ENCODE measurements at regions not wholly inside any gene's neighbourhood (a gene's known extent, or its start where the extent isn't known, plus 50 kb on each side); places are given as distances from the start of the nearest gene placed in this dataset.
"Not testable (repeated sequence)": the region's sequence is repeated elsewhere in the genome, so short reads cannot be mapped to it uniquely, and the experiment has no call there.

DNA sequence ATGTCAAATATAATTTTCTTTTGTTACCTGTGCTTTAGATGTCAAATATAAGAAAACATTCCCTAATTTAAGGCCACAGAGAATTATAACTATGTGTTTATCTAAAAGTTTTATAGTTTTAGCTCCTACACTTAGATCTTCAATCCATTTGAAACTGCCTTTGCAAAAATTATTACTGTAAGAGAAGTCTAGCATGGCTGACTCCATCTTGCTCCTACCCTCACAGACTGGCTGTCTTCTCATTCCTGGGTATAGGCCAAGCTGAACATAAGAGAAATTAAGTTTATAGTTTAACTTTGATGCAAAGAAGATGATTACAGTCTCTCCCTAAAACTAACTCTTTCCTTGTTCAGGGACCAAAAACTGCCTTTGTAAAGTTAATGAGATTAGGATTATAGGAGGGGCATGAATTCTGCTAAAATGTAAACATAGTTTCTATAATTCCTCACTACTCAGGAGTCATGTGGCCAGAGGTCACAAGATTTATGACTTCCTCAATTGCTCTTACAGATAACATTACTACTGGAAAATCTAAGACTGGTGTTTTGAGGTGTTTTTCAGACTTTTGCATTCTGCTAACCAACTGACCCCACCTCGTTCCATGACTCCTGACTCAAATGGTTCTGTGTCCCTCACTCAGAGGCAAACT lies 184.0 kb downstream of the BCHE start:
- Histone ChIP-seq H3K4me1 (ENCODE audit: control insufficient read depth, insufficient read depth, low read length) (no peaks in the 10 kb centered on the region), H3K27me3 (replicated peaks in 1 of 2; ENCODE audit: control insufficient read depth in 2 of 2, insufficient read depth in 2 of 2, low read length in 1 of 2) (no peaks in the 10 kb centered on the region), H3K9me3 (replicated peaks; ENCODE audit: control insufficient read depth, insufficient read depth, low read length) (no peaks in the 10 kb centered on the region), H3K4me3 (no peak overlapping the region), H3K4me2 (ENCODE audit: control insufficient read depth, insufficient read depth) (no peak overlapping the region), H3K27ac (ENCODE audit: control insufficient read depth, insufficient read depth) (no peak overlapping the region), H3K36me3 (ENCODE audit: control insufficient read depth in 2 of 2, insufficient read depth in 2 of 2, low read length in 1 of 2) (no peaks in the 10 kb centered on the region), H3K9ac (ENCODE audit: control insufficient read depth, insufficient read depth, low read length) (no peak overlapping the region), H3K79me2 (ENCODE audit: control insufficient read depth, insufficient read depth, low read length) (no peaks in the 10 kb centered on the region), H4K20me1 (ENCODE audit: control insufficient read depth, insufficient read depth) (no peaks in the 10 kb centered on the region), H2AFZ (ENCODE audit: control insufficient read depth, low read depth, low read length) (no peak overlapping the region)
- no peak for DNase-seq (ENCODE audit: low read depth, low spot score)
- CTCF ChIA-PET, result no interaction called here
- FAIRE-seq, result no peak
- SMC1A ChIA-PET (ENCODE audit: uncharacterized antibody, unreplicated experiment), result interaction anchor here (1.9 kb wide), 1 partner anchor 17 kb away, joined by 9 read pairs; no protein-coding TSS in a partner anchor
- WGBS (ENCODE audit: insufficient coverage, insufficient replicate concordance, low lambda C conversion rate, missing lambda C conversion rate), result 0% methylated on average over 1 of the region's 1 CpG
- no TSS peak for BruUV-seq (replicated peaks)
- TF ChIP-seq, protein P1, sequence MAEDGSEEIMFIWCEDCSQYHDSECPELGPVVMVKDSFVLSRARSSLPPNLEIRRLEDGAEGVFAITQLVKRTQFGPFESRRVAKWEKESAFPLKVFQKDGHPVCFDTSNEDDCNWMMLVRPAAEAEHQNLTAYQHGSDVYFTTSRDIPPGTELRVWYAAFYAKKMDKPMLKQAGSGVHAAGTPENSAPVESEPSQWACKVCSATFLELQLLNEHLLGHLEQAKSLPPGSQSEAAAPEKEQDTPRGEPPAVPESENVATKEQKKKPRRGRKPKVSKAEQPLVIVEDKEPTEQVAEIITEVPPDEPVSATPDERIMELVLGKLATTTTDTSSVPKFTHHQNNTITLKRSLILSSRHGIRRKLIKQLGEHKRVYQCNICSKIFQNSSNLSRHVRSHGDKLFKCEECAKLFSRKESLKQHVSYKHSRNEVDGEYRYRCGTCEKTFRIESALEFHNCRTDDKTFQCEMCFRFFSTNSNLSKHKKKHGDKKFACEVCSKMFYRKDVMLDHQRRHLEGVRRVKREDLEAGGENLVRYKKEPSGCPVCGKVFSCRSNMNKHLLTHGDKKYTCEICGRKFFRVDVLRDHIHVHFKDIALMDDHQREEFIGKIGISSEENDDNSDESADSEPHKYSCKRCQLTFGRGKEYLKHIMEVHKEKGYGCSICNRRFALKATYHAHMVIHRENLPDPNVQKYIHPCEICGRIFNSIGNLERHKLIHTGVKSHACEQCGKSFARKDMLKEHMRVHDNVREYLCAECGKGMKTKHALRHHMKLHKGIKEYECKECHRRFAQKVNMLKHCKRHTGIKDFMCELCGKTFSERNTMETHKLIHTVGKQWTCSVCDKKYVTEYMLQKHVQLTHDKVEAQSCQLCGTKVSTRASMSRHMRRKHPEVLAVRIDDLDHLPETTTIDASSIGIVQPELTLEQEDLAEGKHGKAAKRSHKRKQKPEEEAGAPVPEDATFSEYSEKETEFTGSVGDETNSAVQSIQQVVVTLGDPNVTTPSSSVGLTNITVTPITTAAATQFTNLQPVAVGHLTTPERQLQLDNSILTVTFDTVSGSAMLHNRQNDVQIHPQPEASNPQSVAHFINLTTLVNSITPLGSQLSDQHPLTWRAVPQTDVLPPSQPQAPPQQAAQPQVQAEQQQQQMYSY (CRISPR knock-in tag; IDR thresholded peaks at IDR 0.05), result no peak
- TF ChIP-seq, protein P2, sequence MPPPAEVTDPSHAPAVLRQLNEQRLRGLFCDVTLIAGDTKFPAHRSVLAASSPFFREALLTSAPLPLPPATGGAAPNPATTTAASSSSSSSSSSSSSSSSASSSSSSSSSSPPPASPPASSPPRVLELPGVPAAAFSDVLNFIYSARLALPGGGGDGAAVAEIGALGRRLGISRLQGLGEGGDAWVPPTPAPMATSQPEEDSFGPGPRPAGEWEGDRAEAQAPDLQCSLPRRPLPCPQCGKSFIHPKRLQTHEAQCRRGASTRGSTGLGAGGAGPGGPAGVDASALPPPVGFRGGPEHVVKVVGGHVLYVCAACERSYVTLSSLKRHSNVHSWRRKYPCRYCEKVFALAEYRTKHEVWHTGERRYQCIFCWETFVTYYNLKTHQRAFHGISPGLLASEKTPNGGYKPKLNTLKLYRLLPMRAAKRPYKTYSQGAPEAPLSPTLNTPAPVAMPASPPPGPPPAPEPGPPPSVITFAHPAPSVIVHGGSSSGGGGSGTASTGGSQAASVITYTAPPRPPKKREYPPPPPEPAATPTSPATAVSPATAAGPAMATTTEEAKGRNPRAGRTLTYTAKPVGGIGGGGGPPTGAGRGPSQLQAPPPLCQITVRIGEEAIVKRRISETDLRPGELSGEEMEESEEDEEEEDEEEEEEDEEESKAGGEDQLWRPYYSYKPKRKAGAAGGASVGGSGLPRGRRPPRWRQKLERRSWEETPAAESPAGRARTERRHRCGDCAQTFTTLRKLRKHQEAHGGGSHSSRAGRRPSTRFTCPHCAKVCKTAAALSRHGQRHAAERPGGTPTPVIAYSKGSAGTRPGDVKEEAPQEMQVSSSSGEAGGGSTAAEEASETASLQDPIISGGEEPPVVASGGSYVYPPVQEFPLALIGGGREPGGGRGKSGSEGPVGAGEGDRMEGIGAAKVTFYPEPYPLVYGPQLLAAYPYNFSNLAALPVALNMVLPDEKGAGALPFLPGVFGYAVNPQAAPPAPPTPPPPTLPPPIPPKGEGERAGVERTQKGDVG (CRISPR knock-in tag; IDR thresholded peaks at IDR 0.05), result no peak
- TF ChIP-seq TCF7 (IDR thresholded peaks at IDR 0.05; ENCODE audit: borderline replicate concordance), result no peak
- no peak for ATAC-seq
- in situ Hi-C loops (cut with MboI) (no loop called here), intact Hi-C loops (cut with micrococcal nuclease; ENCODE audit: unreplicated experiment) (no loop called here)
- RAD21 ChIA-PET (ENCODE audit: unreplicated experiment), result no interaction called here
- POLR2A ChIA-PET, result no interaction called here

DNA sequence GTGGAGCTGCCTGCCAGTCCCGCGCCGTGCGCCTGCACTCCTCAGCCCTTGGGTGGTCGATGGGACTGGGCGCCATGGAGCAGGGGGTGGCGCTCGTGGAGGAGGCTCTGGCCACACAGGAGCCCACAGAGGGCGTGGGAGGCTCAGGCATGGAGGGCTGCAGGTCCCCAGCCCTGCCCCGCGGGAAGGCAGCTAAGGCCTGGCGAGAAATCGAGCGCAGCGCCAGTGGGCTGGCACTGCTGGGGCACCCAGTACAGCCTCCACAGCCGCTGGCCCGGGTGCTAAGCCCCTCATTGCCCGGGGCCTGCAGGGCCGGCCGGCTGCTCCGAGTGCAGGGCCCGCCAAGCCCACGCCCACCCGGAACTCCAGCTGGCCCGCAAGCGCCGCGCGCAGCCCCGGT lies 187.9 kb downstream of the BCHE start:
- RAD21 ChIA-PET (ENCODE audit: unreplicated experiment); H3K4me2 ChIP-seq (ENCODE audit: control insufficient read depth, insufficient read depth); H3K4me3 ChIP-seq; CTCF ChIA-PET; DNase-seq (ENCODE audit: low read depth, low spot score); BruUV-seq (replicated peaks); in situ Hi-C loops (cut with MboI); FAIRE-seq; H3K27ac ChIP-seq (ENCODE audit: control insufficient read depth, insufficient read depth); POLR2A ChIA-PET; H3K9me3 ChIP-seq (replicated peaks; ENCODE audit: control insufficient read depth, insufficient read depth, low read length); H3K79me2 ChIP-seq (ENCODE audit: control insufficient read depth, insufficient read depth, low read length); H3K27me3 ChIP-seq (replicated peaks in 1 of 2; ENCODE audit: control insufficient read depth in 2 of 2, insufficient read depth in 2 of 2, low read length in 1 of 2); H3K4me1 ChIP-seq (ENCODE audit: control insufficient read depth, insufficient read depth, low read length); H4K20me1 ChIP-seq (ENCODE audit: control insufficient read depth, insufficient read depth); H3K36me3 ChIP-seq (ENCODE audit: control insufficient read depth in 2 of 2, insufficient read depth in 2 of 2, low read length in 1 of 2); intact Hi-C loops (cut with micrococcal nuclease; ENCODE audit: unreplicated experiment); H3K9ac ChIP-seq (ENCODE audit: control insufficient read depth, insufficient read depth, low read length); SMC1A ChIA-PET (ENCODE audit: uncharacterized antibody, unreplicated experiment); ATAC-seq; H2AFZ ChIP-seq (ENCODE audit: control insufficient read depth, low read depth, low read length): not testable (repeated sequence)
- WGBS (ENCODE audit: insufficient coverage, insufficient replicate concordance, low lambda C conversion rate, missing lambda C conversion rate), result 64% methylated on average over 26 of the region's 30 CpGs

Data from GM12878 (cell line).